KMS-11 (cell line): ENCODE measurements at regions not wholly inside any gene's neighbourhood (a gene's known extent, or its start where the extent isn't known, plus 50 kb on each side); places are given as distances from the start of the nearest gene placed in this dataset.

Experiments used
- H2AFZ ChIP-seq: fragments of 200-600 bp; sonication (generic); 2 replicates; pipeline ENCODE4 v1.6.1; 2016; ENCODE audit warnings: antibody characterized with exemption, mixed run types, low read depth
- H3K27ac ChIP-seq: fragments of 200-600 bp; sonication (generic); 2 replicates; pipeline ENCODE4 v1.6.1; 2016; ENCODE audit warnings: mild to moderate bottlenecking, mixed run types
- H3K27me3 ChIP-seq: fragments of 200-600 bp; sonication (generic); 2 replicates; pipeline ENCODE4 v1.6.1; 2017; ENCODE audit warnings: mild to moderate bottlenecking, low read depth, mixed run types, moderate library complexity; ENCODE audit not compliant: insufficient read depth
- H3K36me3 ChIP-seq: fragments of 200-600 bp; sonication (generic); 2 replicates; pipeline ENCODE4 v1.6.1; 2017; ENCODE audit warnings: mild to moderate bottlenecking, mixed run types; ENCODE audit not compliant: insufficient read depth
- H3K4me1 ChIP-seq: fragments of 200-600 bp; sonication (generic); 2 replicates; pipeline ENCODE4 v1.6.1; 2016; ENCODE audit warnings: mild to moderate bottlenecking, low read depth, mixed run types; ENCODE audit not compliant: poor library complexity, severe bottlenecking
- H3K4me2 ChIP-seq: fragments of 200-600 bp; sonication (generic); 2 replicates; pipeline ENCODE4 v1.7.0; 2016; ENCODE audit warnings: mild to moderate bottlenecking, mixed run types
- H3K4me3 ChIP-seq: fragments of 200-600 bp; sonication (generic); IDR thresholded peaks from 2 replicates; pipeline ENCODE4 v1.6.1; 2017; ENCODE audit warnings: low read depth, low read length, mixed read lengths; ENCODE audit not compliant: insufficient read depth
- H3K79me2 ChIP-seq: fragments of 200-600 bp; sonication (generic); 2 replicates; pipeline ENCODE4 v1.6.1; 2016; ENCODE audit warnings: low read depth, mixed run types; ENCODE audit not compliant: insufficient read depth
- H3K9ac ChIP-seq: fragments of 200-600 bp; sonication (generic); 2 replicates; pipeline ENCODE4 v1.6.1; 2016; ENCODE audit warnings: mild to moderate bottlenecking, mixed run types
- H4K20me1 ChIP-seq: fragments of 200-600 bp; sonication (generic); 2 replicates; pipeline ENCODE4 v1.6.1; 2016; ENCODE audit warnings: mild to moderate bottlenecking, mixed run types; ENCODE audit not compliant: insufficient read depth
- CTCF ChIP-seq: fragments of 200-600 bp; sonication (generic); conservative IDR thresholded peaks from 2 replicates; pipeline ENCODE4 v1.6.1; 2017; ENCODE audit warnings: low read depth, mild to moderate bottlenecking, antibody characterized with exemption, low read length, moderate library complexity, mixed read lengths

- Histone ChIP-seq H3K27ac (no peak overlapping the region), H3K4me3 (no peak overlapping the region), H4K20me1 (no peaks in the 10 kb centered on the region), H3K27me3 (no peaks in the 10 kb centered on the region), H3K79me2 (no peaks in the 10 kb centered on the region), H3K4me2 (no peak overlapping the region), H3K9ac (no peak overlapping the region), H2AFZ (no peak overlapping the region), H3K4me1 (no peaks in the 10 kb centered on the region), H3K36me3 (no peaks in the 10 kb centered on the region)
- TF ChIP-seq CTCF, result no peak
Measured at GRCh38 chr6:15768999-15769398, 106.2 kb upstream of the DTNBP1 start.

GRCh38 chr6:15763837-15764236 lies 101.0 kb upstream of the DTNBP1 start:
- no peak for TF ChIP-seq CTCF
- H3K36me3 ChIP-seq, result no peaks in the 10 kb centered on the region
- H3K4me1 ChIP-seq, result no peaks in the 10 kb centered on the region
- H2AFZ ChIP-seq, result no peak overlapping the region
- no peak overlapping the region for H3K9ac ChIP-seq
- H4K20me1 ChIP-seq, result no peaks in the 10 kb centered on the region
- no peaks in the 10 kb centered on the region for H3K27me3 ChIP-seq
- no peak overlapping the region for H3K27ac ChIP-seq
- no peak overlapping the region for H3K4me3 ChIP-seq
- no peak overlapping the region for H3K4me2 ChIP-seq
- H3K79me2 ChIP-seq, result no peaks in the 10 kb centered on the region

- H3K9ac ChIP-seq, result no peak overlapping the region
- H3K4me2 ChIP-seq, result no peak overlapping the region
- no peaks in the 10 kb centered on the region for H3K27me3 ChIP-seq
- H3K79me2 ChIP-seq, result no peaks in the 10 kb centered on the region
- no peak overlapping the region for H2AFZ ChIP-seq
- no peaks in the 10 kb centered on the region for H3K4me1 ChIP-seq
- no peak overlapping the region for H3K4me3 ChIP-seq
- H4K20me1 ChIP-seq, result no peaks in the 10 kb centered on the region
- H3K27ac ChIP-seq, result no peak overlapping the region
- H3K36me3 ChIP-seq, result no peaks in the 10 kb centered on the region
- TF ChIP-seq CTCF, result no peak
Measured at GRCh38 chr6:15763364-15763763, 100.5 kb upstream of the DTNBP1 start.

- Histone ChIP-seq H3K36me3 (no peaks in the 10 kb centered on the region), H3K4me2 (no peak overlapping the region), H3K79me2 (no peaks in the 10 kb centered on the region), H3K4me1 (no peaks in the 10 kb centered on the region), H2AFZ (no peak overlapping the region), H3K4me3 (no peak overlapping the region), H3K27me3 (no peaks in the 10 kb centered on the region), H3K9ac (no peak overlapping the region), H4K20me1 (no peaks in the 10 kb centered on the region), H3K27ac (no peak overlapping the region)
- TF ChIP-seq CTCF, result no peak
Measured at GRCh38 chr6:15761045-15761502, 98.2 kb upstream of the DTNBP1 start.
